Upper lobe of left lung (tissue), 4 donors: ENCODE measurements at regions not wholly inside any gene's neighbourhood (a gene's known extent, or its start where the extent isn't known, plus 50 kb on each side); places are given as distances from the start of the nearest gene placed in this dataset.

ENCODE experiments used
- POLR2A ChIP-seq, 4 donors: fragments of 450-650 bp; IDR thresholded peaks; one replicate each; pipeline ENCODE4 v1.5.1; 2016 to 2017; ENCODE audit warnings: antibody characterized with exemption in 4 of 4, mild to moderate bottlenecking in 2 of 4
- POLR2AphosphoS5 ChIP-seq, 2 donors: sonication (generic); formaldehyde crosslinking; IDR thresholded peaks; one replicate each; pipeline ENCODE4 v1.5.1; 2017; ENCODE audit warnings: antibody characterized with exemption in 2 of 2
- TF ChIP-seq, protein P1 (sequence below), 6 experiments: fragments of 450-650 bp in 4 of 6; fragments of 200-600 bp in 2 of 6; sonication (generic) in 2 of 6; IDR thresholded peaks; one replicate each; pipeline ENCODE4 v1.5.1; 2016 to 2019; ENCODE audit warnings: antibody characterized with exemption in 6 of 6

GRCh38 chr12:93302331-93303229 lies 75.1 kb upstream of the NUDT4 start:
- TF ChIP-seq, protein P1, sequence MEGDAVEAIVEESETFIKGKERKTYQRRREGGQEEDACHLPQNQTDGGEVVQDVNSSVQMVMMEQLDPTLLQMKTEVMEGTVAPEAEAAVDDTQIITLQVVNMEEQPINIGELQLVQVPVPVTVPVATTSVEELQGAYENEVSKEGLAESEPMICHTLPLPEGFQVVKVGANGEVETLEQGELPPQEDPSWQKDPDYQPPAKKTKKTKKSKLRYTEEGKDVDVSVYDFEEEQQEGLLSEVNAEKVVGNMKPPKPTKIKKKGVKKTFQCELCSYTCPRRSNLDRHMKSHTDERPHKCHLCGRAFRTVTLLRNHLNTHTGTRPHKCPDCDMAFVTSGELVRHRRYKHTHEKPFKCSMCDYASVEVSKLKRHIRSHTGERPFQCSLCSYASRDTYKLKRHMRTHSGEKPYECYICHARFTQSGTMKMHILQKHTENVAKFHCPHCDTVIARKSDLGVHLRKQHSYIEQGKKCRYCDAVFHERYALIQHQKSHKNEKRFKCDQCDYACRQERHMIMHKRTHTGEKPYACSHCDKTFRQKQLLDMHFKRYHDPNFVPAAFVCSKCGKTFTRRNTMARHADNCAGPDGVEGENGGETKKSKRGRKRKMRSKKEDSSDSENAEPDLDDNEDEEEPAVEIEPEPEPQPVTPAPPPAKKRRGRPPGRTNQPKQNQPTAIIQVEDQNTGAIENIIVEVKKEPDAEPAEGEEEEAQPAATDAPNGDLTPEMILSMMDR (IDR thresholded peaks at IDR 0.05), result no peak
- TF ChIP-seq POLR2AphosphoS5 (IDR thresholded peaks at IDR 0.05), result peak in 1 of 2 donors; percentile 35
- TF ChIP-seq POLR2A (IDR thresholded peaks at IDR 0.05), result no peak
